Activated naive CD4-positive, alpha-beta T cell treated with anti-CD3 and anti-CD28 coated beads for 36 hours (primary cell): ENCODE measurements at regions not wholly inside any gene's neighbourhood (a gene's known extent, or its start where the extent isn't known, plus 50 kb on each side); places are given as distances from the start of the nearest gene placed in this dataset.

Experiments
- CTCF ChIA-PET: fragments of 350-600 bp; sonication (Branson Sonifier 250); formaldehyde crosslinking; loops from one replicate; lab custom pipeline; 2021; ENCODE audit warnings: antibody characterized with exemption; lab: Charles Lee
- DNase-seq: peaks from one replicate; pipeline ENCODE4 v3.0.0-alpha.2; 2020
- H3K27ac Mint-ChIP-seq: one replicate; pipeline ENCODE4 v1.8.0; 2021; ENCODE audit warnings: mild to moderate bottlenecking, mixed read lengths
- H3K27me3 Mint-ChIP-seq: one replicate; pipeline ENCODE4 v1.8.0; 2021; ENCODE audit warnings: low read depth, mixed read lengths
- H3K36me3 Mint-ChIP-seq: one replicate; pipeline ENCODE4 v1.8.0; 2021; ENCODE audit warnings: low read depth, mixed read lengths
- H3K4me1 Mint-ChIP-seq: one replicate; pipeline ENCODE4 v1.8.0; 2021; ENCODE audit warnings: low read depth, mixed read lengths
- H3K4me3 Mint-ChIP-seq: one replicate; pipeline ENCODE4 v1.8.0; 2021; ENCODE audit warnings: mild to moderate bottlenecking, moderate library complexity, mixed read lengths
- H3K9me3 Mint-ChIP-seq: one replicate; pipeline ENCODE4 v1.8.0; 2021; ENCODE audit warnings: mixed read lengths
- intact Hi-C: fragments of 100-400 bp; cut with micrococcal nuclease; formaldehyde crosslinking; loops from one replicate; pipeline ENCODE4 v1.15.1; 2023

DNA sequence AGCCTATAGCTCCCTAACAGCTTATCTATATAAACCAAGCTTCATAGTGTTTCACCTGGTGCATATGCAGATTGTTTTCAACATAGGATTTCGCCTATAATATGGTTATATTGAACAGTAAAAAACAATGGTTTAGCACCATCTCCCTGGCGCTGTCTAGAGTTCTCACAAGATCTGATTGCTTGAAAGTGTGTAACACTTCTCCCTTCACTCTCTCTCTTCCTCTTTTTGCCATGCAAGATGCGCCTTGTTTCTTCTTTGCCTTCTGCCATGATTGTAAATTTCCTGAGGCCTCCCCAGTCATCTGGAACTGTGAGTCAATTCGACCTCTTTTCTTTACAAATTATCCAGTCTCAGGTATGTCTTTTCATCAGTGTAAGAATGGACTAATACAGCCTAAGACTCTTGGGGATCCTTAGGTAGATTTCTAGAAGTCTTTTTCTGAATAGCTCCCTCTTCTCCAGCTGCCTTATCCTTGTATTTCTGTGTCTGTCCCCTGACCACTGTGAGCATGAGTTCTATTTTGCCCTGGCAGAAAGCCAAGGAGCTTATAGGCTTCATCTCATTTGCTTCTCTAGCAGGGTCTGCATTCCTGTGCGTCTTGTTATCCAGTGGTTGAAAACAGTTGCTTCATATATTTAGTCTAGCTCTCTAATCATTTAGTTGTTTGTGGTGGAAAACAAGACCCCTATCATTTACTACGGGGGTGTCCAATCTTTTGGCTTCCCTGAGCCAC lies 401.6 kb downstream of the GPD2 start:
- no peaks in the 10 kb centered on the region for H3K9me3 Mint-ChIP-seq
- intact Hi-C loops, result no loop called here
- no peaks in the 10 kb centered on the region for H3K36me3 Mint-ChIP-seq
- no peaks in the 10 kb centered on the region for H3K4me1 Mint-ChIP-seq
- CTCF ChIA-PET, result interaction anchor here (1.2 kb wide), 1 partner anchor 12 kb away, joined by 4 read pairs; no protein-coding TSS in a partner anchor
- DNase-seq, result no peak
- H3K4me3 Mint-ChIP-seq, result no peak overlapping the region
- no peak overlapping the region for H3K27ac Mint-ChIP-seq
- H3K27me3 Mint-ChIP-seq, result no peaks in the 10 kb centered on the region

DNA sequence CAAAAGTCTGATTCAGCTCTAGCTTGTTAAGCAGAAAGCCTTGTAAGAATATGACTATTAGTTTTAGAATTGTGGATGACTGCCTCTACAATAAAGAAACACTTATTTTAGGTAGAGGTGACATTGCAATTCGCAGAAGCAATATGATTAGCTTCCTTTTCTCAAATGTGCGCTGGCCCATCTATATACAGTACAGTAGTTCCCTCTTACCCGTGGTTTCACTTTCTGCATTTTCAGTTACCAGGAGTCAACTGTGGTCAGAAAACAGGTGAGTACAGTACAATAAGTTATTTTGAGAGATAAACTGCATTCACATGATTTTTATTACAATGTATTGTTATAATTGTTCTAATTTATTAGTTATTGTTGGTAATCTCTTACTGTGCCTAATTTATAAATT lies 405.1 kb downstream of the GPD2 start:
- no peak overlapping the region for H3K27ac Mint-ChIP-seq
- DNase-seq, result no peak
- H3K9me3 Mint-ChIP-seq, result no peaks in the 10 kb centered on the region
- H3K4me3 Mint-ChIP-seq, result no peak overlapping the region
- intact Hi-C loops, result no loop called here
- no peaks in the 10 kb centered on the region for H3K27me3 Mint-ChIP-seq
- no peaks in the 10 kb centered on the region for H3K36me3 Mint-ChIP-seq
- CTCF ChIA-PET, result no interaction called here
- H3K4me1 Mint-ChIP-seq, result no peaks in the 10 kb centered on the region

DNA sequence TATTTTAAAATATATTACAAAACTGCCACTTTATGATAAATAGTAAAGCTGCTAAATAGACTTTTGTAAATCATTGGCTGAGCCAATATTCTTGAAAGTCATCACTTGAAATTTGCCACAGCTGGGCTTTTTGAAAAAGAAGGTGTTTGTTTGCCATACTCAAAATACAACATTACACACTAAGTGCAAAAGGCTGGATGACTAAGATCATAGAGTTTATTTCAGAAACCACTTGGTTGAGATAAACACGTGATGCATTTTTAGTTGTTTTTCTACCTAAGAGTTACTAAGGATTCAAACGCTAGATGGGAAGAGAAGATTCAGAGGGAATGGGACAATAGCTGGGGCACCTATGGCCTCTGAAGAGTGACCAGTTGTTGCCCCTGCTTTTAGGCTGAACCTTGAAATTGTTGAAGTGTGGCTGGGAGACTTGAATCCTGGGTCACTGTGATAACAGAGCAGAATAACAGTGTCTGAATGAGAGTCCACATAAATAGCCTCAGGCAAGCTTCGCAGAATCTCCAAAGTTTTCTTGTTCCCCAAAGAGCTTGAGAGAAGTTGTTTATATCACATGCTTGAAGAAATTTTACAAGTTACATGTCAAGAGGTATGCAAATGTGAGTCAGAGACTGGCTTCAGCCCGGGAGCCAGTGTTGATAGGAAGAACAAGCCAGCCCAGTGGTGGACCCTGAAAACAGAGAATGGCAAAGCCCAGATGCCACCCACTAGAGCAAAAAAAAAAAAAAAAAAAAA lies 409.8 kb downstream of the GPD2 start:
- Mint-ChIP-seq H3K27me3 (no peaks in the 10 kb centered on the region), H3K9me3 (no peaks in the 10 kb centered on the region), H3K4me1 (no peaks in the 10 kb centered on the region), H3K4me3 (no peak overlapping the region), H3K36me3 (no peaks in the 10 kb centered on the region), H3K27ac (no peak overlapping the region)
- intact Hi-C loops, result no loop called here
- CTCF ChIA-PET, result interaction anchor here (0.6 kb wide), 1 partner anchor 104 kb away, joined by 3 read pairs; no protein-coding TSS in a partner anchor
- DNase-seq, result no peak

DNA sequence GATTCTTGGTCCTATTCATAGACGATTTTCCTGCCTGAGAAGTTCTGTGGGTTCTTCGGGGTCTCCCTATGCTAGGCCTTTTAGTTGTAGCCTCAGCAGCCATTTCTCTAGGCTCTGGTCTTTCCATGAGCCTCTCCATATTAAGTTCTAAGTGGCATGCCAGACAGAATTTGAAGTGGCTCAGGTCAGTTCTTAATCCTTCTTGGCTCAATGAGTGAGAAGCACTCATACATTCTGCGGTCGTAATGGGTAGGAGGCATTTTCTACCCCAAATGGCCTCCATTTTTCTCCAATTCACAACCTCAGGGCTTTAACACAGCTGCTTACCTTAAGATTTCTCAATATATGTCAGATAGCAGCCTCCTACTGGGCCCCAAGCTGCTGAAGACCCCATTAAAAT lies 405.3 kb upstream of the GALNT5 start:
- Mint-ChIP-seq H3K4me1 (no peaks in the 10 kb centered on the region), H3K27me3 (no peaks in the 10 kb centered on the region), H3K36me3 (no peaks in the 10 kb centered on the region), H3K9me3 (no peaks in the 10 kb centered on the region), H3K4me3 (no peak overlapping the region), H3K27ac (no peak overlapping the region)
- intact Hi-C loops, result no loop called here
- CTCF ChIA-PET, result no interaction called here
- no peak for DNase-seq

GRCh38 chr2:156852681-156853080 lies 404.8 kb upstream of the GALNT5 start:
- Mint-ChIP-seq H3K9me3 (no peaks in the 10 kb centered on the region), H3K27ac (no peak overlapping the region), H3K4me3 (no peak overlapping the region), H3K27me3 (no peaks in the 10 kb centered on the region), H3K36me3 (no peaks in the 10 kb centered on the region), H3K4me1 (no peaks in the 10 kb centered on the region)
- intact Hi-C loops, result no loop called here
- no peak for DNase-seq
- CTCF ChIA-PET, result no interaction called here

DNA sequence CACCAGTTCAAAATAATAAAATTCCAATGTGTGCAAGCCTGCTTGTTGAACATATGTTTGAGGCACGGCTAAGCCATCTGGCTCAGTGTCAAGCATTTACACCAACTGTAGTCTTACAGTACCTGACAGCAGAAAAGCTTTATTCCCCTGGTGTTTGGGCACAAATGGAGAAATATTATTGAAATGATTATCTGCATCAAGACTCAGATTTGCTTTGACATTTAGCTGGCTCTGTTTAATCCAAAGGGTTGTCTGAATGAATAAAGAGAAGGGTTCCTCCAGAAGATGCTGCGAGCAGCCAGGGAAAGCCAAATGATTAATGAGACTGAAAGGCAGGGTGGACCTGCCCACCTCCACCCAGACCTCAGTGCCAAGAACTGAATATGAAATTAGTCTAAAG lies 393.2 kb upstream of the GALNT5 start:
- no peak overlapping the region for H3K27ac Mint-ChIP-seq
- CTCF ChIA-PET, result no interaction called here

DNA sequence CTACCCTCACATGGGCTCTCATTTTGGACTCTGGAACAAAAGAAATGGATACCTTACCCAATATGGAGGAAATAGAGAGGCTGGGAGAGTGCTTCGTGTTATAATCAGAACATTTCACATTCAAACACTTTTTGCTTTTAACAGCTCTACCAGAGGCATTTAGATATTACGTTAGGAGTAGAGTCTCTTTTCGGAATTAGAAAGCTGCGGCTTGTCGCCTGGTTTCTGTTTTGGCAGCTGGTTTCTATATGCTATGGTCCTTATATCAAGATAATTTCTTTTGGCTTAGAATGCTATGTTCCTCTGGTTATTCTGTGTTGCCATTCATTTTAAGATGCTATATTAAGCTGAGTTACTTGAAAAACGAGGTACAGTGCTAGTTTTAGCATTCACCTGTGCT lies 392.8 kb upstream of the GALNT5 start:
- no peak overlapping the region for H3K27ac Mint-ChIP-seq
- H3K9me3 Mint-ChIP-seq, result no peaks in the 10 kb centered on the region
- H3K4me3 Mint-ChIP-seq, result no peak overlapping the region
- intact Hi-C loops, result no loop called here
- CTCF ChIA-PET, result no interaction called here
- no peak for DNase-seq
- peaks cover 5% of the 10 kb centered on the region for H3K27me3 Mint-ChIP-seq
- no peaks in the 10 kb centered on the region for H3K4me1 Mint-ChIP-seq
- H3K36me3 Mint-ChIP-seq, result no peaks in the 10 kb centered on the region

More for the DNA sequence above, 393.2 kb upstream of the GALNT5 start:
- H3K36me3 Mint-ChIP-seq, result no peaks in the 10 kb centered on the region
- H3K4me3 Mint-ChIP-seq, result no peak overlapping the region
- no peaks in the 10 kb centered on the region for H3K4me1 Mint-ChIP-seq
- no peak for DNase-seq
- H3K9me3 Mint-ChIP-seq, result no peaks in the 10 kb centered on the region
- peaks cover 5% of the 10 kb centered on the region for H3K27me3 Mint-ChIP-seq
- intact Hi-C loops, result no loop called here

DNA sequence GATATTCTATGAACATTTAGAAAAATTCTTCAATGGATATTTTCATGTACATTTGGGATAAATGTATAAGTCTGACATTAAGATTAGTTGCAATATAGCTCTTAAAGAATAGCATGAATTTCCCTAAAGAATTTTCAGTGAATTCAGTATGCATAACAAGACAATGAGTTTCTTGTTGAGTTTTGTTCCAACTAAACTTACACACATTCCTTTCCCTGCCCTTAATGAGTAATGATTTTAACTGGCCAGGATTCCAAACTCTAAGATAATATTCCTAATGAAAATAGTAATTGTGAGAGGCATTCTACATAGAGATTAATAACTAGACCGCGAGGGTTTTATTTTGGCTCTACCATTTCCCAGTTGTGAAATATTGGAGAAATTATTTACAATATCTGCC lies 390.3 kb upstream of the GALNT5 start:
- H3K4me3 Mint-ChIP-seq, result no peak overlapping the region
- no peak overlapping the region for H3K27ac Mint-ChIP-seq
- no peaks in the 10 kb centered on the region for H3K4me1 Mint-ChIP-seq
- DNase-seq, result no peak
- CTCF ChIA-PET, result no interaction called here
- intact Hi-C loops, result no loop called here
- H3K36me3 Mint-ChIP-seq, result no peaks in the 10 kb centered on the region
- H3K27me3 Mint-ChIP-seq, result peaks cover 5% of the 10 kb centered on the region
- peaks cover 1% of the 10 kb centered on the region for H3K9me3 Mint-ChIP-seq

DNA sequence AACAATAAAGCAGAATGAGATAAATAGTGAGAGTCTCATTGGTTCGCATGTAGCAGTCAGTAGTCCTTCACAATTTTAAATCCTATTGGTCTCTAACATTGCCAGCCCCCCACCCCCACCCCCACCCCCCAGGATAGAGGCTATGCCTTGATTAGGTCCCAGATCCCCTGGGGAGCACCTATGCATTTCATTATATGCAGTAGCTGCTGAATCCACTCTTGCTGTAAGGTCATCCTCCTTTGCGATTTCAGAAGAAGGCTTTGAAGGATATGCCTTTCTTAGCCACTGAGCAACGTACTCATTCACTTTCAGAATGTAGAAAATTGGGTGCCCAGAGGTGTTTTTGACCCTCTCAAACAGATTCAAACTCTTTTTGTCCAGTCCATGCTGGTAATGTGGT lies 382.8 kb upstream of the GALNT5 start:
- H3K4me3 Mint-ChIP-seq, result no peak overlapping the region
- H3K27me3 Mint-ChIP-seq, result no peaks in the 10 kb centered on the region
- DNase-seq, result no peak
- no peaks in the 10 kb centered on the region for H3K4me1 Mint-ChIP-seq
- H3K27ac Mint-ChIP-seq, result no peak overlapping the region
- no peaks in the 10 kb centered on the region for H3K36me3 Mint-ChIP-seq
- intact Hi-C loops, result no loop called here
- CTCF ChIA-PET, result no interaction called here
- H3K9me3 Mint-ChIP-seq, result peaks cover 2% of the 10 kb centered on the region

- H3K4me1 Mint-ChIP-seq, result no peaks in the 10 kb centered on the region
- H3K9me3 Mint-ChIP-seq, result no peaks in the 10 kb centered on the region
- no peak overlapping the region for H3K4me3 Mint-ChIP-seq
- DNase-seq, result no peak
- peaks cover 3% of the 10 kb centered on the region for H3K27me3 Mint-ChIP-seq
- CTCF ChIA-PET, result interaction anchor here (0.6 kb wide), 1 partner anchor 121 kb away, joined by 4 read pairs; no protein-coding TSS in a partner anchor
- H3K27ac Mint-ChIP-seq, result no peak overlapping the region
- no peaks in the 10 kb centered on the region for H3K36me3 Mint-ChIP-seq
- intact Hi-C loops, result no loop called here
These were observed 373.7 kb upstream of the GALNT5 start for GRCh38 chr2:156883804-156884203.

DNA sequence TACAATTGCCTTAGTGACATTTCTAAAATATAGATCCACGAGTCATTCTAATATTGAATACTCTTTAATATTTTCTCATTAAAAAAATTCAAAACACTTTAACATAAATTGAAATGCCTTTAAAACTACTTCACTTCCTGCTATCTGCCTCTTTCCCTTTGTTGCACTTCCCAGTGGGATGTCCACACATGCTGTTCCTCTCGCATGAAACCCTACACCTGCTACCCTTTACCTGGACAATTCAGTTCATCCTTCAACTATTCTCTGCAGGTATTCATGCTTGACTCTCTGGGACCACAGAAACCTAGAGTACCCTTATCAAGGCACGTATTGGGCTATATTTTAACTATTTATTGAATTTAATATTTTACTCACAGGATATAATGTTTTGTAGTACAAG lies 373.3 kb upstream of the GALNT5 start:
- peaks cover 3% of the 10 kb centered on the region for H3K27me3 Mint-ChIP-seq
- no peaks in the 10 kb centered on the region for H3K9me3 Mint-ChIP-seq
- no peak overlapping the region for H3K4me3 Mint-ChIP-seq
- H3K27ac Mint-ChIP-seq, result no peak overlapping the region
- H3K4me1 Mint-ChIP-seq, result no peaks in the 10 kb centered on the region
- CTCF ChIA-PET, result no interaction called here
- H3K36me3 Mint-ChIP-seq, result no peaks in the 10 kb centered on the region
- intact Hi-C loops, result no loop called here
- DNase-seq, result no peak

GRCh38 chr2:156890529-156891148 lies 366.9 kb upstream of the GALNT5 start:
- intact Hi-C loops, result loop anchor here (10.0 kb wide), 2 partner anchors 306 to 816 kb away; no protein-coding TSS in a partner anchor
- CTCF ChIA-PET, result no interaction called here
- Mint-ChIP-seq H3K36me3 (no peaks in the 10 kb centered on the region), H3K27ac (no peak overlapping the region), H3K9me3 (no peaks in the 10 kb centered on the region), H3K4me3 (no peak overlapping the region), H3K4me1 (no peaks in the 10 kb centered on the region), H3K27me3 (peaks cover 11% of the 10 kb centered on the region)
- DNase-seq, result no peak
